ENCODE measurements at regions not wholly inside any gene's neighbourhood (a gene's known extent, or its start where the extent isn't known, plus 50 kb on each side); places are given as distances from the start of the nearest gene placed in this dataset.

DNA sequence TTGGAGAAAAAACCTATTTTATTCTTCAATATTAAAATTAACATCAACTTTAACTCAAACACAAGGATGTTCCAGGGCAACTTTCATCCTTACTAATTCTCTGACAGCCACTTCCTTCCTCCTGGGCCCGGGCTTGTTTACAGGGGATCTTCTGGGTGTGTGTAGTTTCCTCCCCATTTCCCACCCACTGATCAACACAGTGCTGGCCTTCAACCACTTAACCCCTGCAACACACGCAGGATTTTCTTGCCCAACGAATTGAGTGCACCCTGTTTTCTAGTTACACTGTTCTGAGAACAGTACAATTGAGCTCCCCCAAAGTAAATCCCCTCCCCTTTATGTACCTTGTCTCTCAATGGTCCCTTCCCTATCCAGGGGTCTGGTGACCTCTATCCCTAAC is 83.1 kb upstream of the RANBP3L start:
- TF ChIP-seq, protein P1, sequence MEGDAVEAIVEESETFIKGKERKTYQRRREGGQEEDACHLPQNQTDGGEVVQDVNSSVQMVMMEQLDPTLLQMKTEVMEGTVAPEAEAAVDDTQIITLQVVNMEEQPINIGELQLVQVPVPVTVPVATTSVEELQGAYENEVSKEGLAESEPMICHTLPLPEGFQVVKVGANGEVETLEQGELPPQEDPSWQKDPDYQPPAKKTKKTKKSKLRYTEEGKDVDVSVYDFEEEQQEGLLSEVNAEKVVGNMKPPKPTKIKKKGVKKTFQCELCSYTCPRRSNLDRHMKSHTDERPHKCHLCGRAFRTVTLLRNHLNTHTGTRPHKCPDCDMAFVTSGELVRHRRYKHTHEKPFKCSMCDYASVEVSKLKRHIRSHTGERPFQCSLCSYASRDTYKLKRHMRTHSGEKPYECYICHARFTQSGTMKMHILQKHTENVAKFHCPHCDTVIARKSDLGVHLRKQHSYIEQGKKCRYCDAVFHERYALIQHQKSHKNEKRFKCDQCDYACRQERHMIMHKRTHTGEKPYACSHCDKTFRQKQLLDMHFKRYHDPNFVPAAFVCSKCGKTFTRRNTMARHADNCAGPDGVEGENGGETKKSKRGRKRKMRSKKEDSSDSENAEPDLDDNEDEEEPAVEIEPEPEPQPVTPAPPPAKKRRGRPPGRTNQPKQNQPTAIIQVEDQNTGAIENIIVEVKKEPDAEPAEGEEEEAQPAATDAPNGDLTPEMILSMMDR (conservative IDR thresholded peaks at IDR 0.05): no peak
- no peak for TF ChIP-seq ZFX (IDR thresholded peaks at IDR 0.05)
